Thyroid gland (tissue), 4 donors: ENCODE measurements at regions not wholly inside any gene's neighbourhood (a gene's known extent, or its start where the extent isn't known, plus 50 kb on each side); places are given as distances from the start of the nearest gene placed in this dataset.

Experiments used
- CTCF ChIP-seq, 6 experiments: fragments of 200-600 bp in 3 of 6; fragments of 450-650 bp in 3 of 6; sonication (generic) in 3 of 6; IDR thresholded peaks; one replicate each; pipeline ENCODE4 v1.5.1; 2016 to 2019; ENCODE audit warnings: antibody characterized with exemption in 6 of 6, mild to moderate bottlenecking in 2 of 6, inconsistent platforms in 1 of 6, moderate library complexity in 1 of 6
- POLR2A ChIP-seq, 2 donors: fragments of 450-650 bp; IDR thresholded peaks; one replicate each; pipeline ENCODE4 v1.6.1; 2017; ENCODE audit warnings: antibody characterized with exemption in 2 of 2, mild to moderate bottlenecking in 2 of 2, moderate library complexity in 1 of 2

- TF ChIP-seq POLR2A (IDR thresholded peaks at IDR 0.05) (no peak), CTCF (IDR thresholded peaks at IDR 0.05) (no peak)
Observed at GRCh38 chr7:41133690-41134299, 569.1 kb downstream of the INHBA start.
